ENCODE measurements at regions not wholly inside any gene's neighbourhood (a gene's known extent, or its start where the extent isn't known, plus 50 kb on each side); places are given as distances from the start of the nearest gene placed in this dataset.

DNA sequence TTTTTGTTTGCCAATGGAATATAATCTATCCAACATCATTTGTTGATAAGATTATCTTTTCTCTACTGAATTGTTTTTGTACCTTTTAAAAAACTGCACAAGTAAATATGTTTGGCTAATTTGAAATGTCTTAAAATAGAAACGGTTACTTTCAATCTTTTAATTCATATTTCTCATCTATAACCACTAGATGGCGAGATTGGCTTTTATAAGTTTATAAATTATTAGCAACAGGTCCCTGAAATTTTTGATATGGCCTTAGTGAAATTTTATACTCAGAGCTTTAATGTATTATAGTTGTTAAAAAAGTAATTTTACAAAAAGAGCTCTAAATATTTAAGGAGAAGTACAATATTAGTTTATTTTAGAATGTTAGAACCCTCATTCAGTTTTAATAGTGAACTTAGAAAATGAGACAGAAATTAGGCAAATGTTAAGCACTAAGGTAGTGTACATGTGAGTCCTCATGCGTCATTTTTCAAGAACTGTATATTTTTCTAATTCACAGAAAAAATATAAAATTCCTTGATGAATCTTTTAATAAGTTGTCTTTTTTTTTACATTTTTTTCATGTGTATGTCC, 592.5 kb downstream of the ARL4A start:
- ATAC-seq (no peak), DNase-seq (peak in 1 of 9 donors; percentile 6)
- H3K4me1 ChIP-seq (ENCODE audit: control insufficient read depth in 2 of 2, insufficient read depth in 2 of 2, low read length in 2 of 2): no peaks in the 10 kb centered on the region
- H3K27me3 Mint-ChIP-seq: peaks cover 0 to 15% (median 8%) of the 10 kb centered on the region in 5 donors
- H3K4me1 Mint-ChIP-seq: no peaks in the 10 kb centered on the region
- H3K27me3 ChIP-seq (ENCODE audit: control insufficient read depth in 2 of 2, insufficient read depth in 2 of 2, low read length in 2 of 2): no peaks in the 10 kb centered on the region
- H3K27ac ChIP-seq (ENCODE audit: low read depth, low read length): no peak overlapping the region
- H3K4me3 Mint-ChIP-seq: no peak overlapping the region
- no peaks in the 10 kb centered on the region for H3K9me3 ChIP-seq (ENCODE audit: control insufficient read depth in 2 of 3, low read length in 3 of 3)
- no peaks in the 10 kb centered on the region for H3K36me3 ChIP-seq (ENCODE audit: control insufficient read depth in 2 of 3, insufficient read depth in 3 of 3, low read length in 3 of 3)
- H3K36me3 Mint-ChIP-seq: no peaks in the 10 kb centered on the region
- no peak overlapping the region for H3K4me3 ChIP-seq (ENCODE audit: low read length)
- H3K9me3 Mint-ChIP-seq: no peaks in the 10 kb centered on the region
- intact Hi-C loops (cut with micrococcal nuclease): loop anchor here (1.0 to 10.0 kb wide), 4 partner anchors 445 to 1737 kb away; no protein-coding TSS in a partner anchor
- CTCF ChIA-PET: no interaction called here
- POLR2A ChIA-PET: no interaction called here
- H3K27ac Mint-ChIP-seq: no peak overlapping the region

DNA sequence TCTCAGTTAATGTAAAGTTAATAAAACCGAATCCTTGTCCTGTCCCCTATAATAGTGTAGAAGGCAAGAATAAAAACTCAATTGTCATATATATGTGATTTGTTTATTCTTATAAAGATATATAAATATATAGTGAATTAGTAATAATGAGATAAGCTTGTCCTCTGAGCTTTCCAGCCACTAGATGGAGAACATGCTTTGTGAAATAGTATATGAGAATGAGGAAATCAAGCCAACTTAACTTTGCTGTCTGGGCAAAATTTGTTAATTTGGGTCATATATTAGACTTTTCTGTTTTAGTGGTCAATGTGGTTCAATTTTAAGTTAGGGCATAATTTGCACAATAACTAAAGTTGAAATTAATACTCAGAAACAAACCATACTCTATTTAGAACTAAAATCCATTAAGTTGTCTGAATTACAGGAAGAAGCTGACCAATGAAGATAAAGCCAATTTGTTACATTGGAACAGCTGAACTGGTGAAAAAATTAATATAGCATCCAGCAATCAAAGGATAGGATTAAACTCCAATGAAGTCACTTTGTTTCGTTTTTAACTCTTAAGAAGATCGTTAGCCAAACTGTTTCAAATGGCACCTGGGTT, 595.0 kb downstream of the ARL4A start:
- intact Hi-C loops (cut with micrococcal nuclease): loop anchor here (5.0 to 10.0 kb wide), 2 partner anchors 442 to 1735 kb away; no protein-coding TSS in a partner anchor
- ChIA-PET POLR2A (no interaction called here), CTCF (no interaction called here)
- no peak overlapping the region for H3K27ac ChIP-seq (ENCODE audit: low read depth, low read length)
- no peaks in the 10 kb centered on the region for H3K4me1 Mint-ChIP-seq
- H3K4me1 ChIP-seq (ENCODE audit: control insufficient read depth in 2 of 2, insufficient read depth in 2 of 2, low read length in 2 of 2): no peaks in the 10 kb centered on the region
- H3K36me3 ChIP-seq (ENCODE audit: control insufficient read depth in 2 of 3, insufficient read depth in 3 of 3, low read length in 3 of 3): no peaks in the 10 kb centered on the region
- no peak overlapping the region for H3K27ac Mint-ChIP-seq
- H3K9me3 Mint-ChIP-seq: no peaks in the 10 kb centered on the region
- ATAC-seq: no peak
- H3K27me3 Mint-ChIP-seq: peaks cover 0 to 14% (median 4%) of the 10 kb centered on the region in 5 donors
- no peak for DNase-seq
- no peaks in the 10 kb centered on the region for H3K36me3 Mint-ChIP-seq
- no peak overlapping the region for H3K4me3 ChIP-seq (ENCODE audit: low read length)
- H3K9me3 ChIP-seq (ENCODE audit: control insufficient read depth in 2 of 3, low read length in 3 of 3): no peaks in the 10 kb centered on the region
- H3K4me3 Mint-ChIP-seq: no peak overlapping the region
- H3K27me3 ChIP-seq (ENCODE audit: control insufficient read depth in 2 of 2, insufficient read depth in 2 of 2, low read length in 2 of 2): no peaks in the 10 kb centered on the region

- Mint-ChIP-seq H3K4me3 (no peak overlapping the region), H3K9me3 (no peaks in the 10 kb centered on the region), H3K27me3 (peaks cover 0 to 8% (median 0%) of the 10 kb centered on the region in 5 donors), H3K27ac (no peak overlapping the region), H3K4me1 (no peaks in the 10 kb centered on the region), H3K36me3 (no peaks in the 10 kb centered on the region)
- Histone ChIP-seq H3K27ac (ENCODE audit: low read depth, low read length) (no peak overlapping the region), H3K4me1 (ENCODE audit: control insufficient read depth in 2 of 2, insufficient read depth in 2 of 2, low read length in 2 of 2) (no peaks in the 10 kb centered on the region), H3K4me3 (ENCODE audit: low read length) (no peak overlapping the region), H3K27me3 (ENCODE audit: control insufficient read depth in 2 of 2, insufficient read depth in 2 of 2, low read length in 2 of 2) (no peaks in the 10 kb centered on the region), H3K9me3 (ENCODE audit: control insufficient read depth in 2 of 3, low read length in 3 of 3) (no peaks in the 10 kb centered on the region), H3K36me3 (ENCODE audit: control insufficient read depth in 2 of 3, insufficient read depth in 3 of 3, low read length in 3 of 3) (no peaks in the 10 kb centered on the region)
- ChIA-PET POLR2A (no interaction called here), CTCF (no interaction called here)
- DNase-seq: no peak
- ATAC-seq: no peak
- intact Hi-C loops (cut with micrococcal nuclease): loop anchor here in 1 of 2 donors (10.0 kb wide), 1 partner anchor 438 kb away; no protein-coding TSS in a partner anchor
Measured at GRCh38 chr7:13286916-13287315, 599.5 kb downstream of the ARL4A start.

- Histone ChIP-seq H3K27me3 (ENCODE audit: control insufficient read depth in 2 of 2, insufficient read depth in 2 of 2, low read length in 2 of 2) (no peaks in the 10 kb centered on the region), H3K36me3 (ENCODE audit: control insufficient read depth in 2 of 3, insufficient read depth in 3 of 3, low read length in 3 of 3) (no peaks in the 10 kb centered on the region), H3K4me3 (ENCODE audit: low read length) (no peak overlapping the region), H3K9me3 (ENCODE audit: control insufficient read depth in 2 of 3, low read length in 3 of 3) (no peaks in the 10 kb centered on the region), H3K4me1 (ENCODE audit: control insufficient read depth in 2 of 2, insufficient read depth in 2 of 2, low read length in 2 of 2) (no peaks in the 10 kb centered on the region), H3K27ac (ENCODE audit: low read depth, low read length) (no peak overlapping the region)
- H3K27me3 Mint-ChIP-seq: peaks cover 0 to 8% (median 0%) of the 10 kb centered on the region in 5 donors
- no peaks in the 10 kb centered on the region for H3K9me3 Mint-ChIP-seq
- no peaks in the 10 kb centered on the region for H3K4me1 Mint-ChIP-seq
- no peaks in the 10 kb centered on the region for H3K36me3 Mint-ChIP-seq
- CTCF ChIA-PET: no interaction called here
- H3K4me3 Mint-ChIP-seq: no peak overlapping the region
- ATAC-seq (no peak), DNase-seq (no peak)
- H3K27ac Mint-ChIP-seq: no peak overlapping the region
- POLR2A ChIA-PET: no interaction called here
- intact Hi-C loops (cut with micrococcal nuclease): loop anchor here in 1 of 2 donors (10.0 kb wide), 1 partner anchor 436 kb away; no protein-coding TSS in a partner anchor
Measured at GRCh38 chr7:13288516-13288915, 601.1 kb downstream of the ARL4A start.

- POLR2A ChIA-PET: no interaction called here
- Histone ChIP-seq H3K4me3 (ENCODE audit: low read length) (no peak overlapping the region), H3K9me3 (ENCODE audit: control insufficient read depth in 2 of 3, low read length in 3 of 3) (no peaks in the 10 kb centered on the region), H3K36me3 (ENCODE audit: control insufficient read depth in 2 of 3, insufficient read depth in 3 of 3, low read length in 3 of 3) (no peaks in the 10 kb centered on the region), H3K27ac (ENCODE audit: low read depth, low read length) (no peak overlapping the region), H3K27me3 (ENCODE audit: control insufficient read depth in 2 of 2, insufficient read depth in 2 of 2, low read length in 2 of 2) (no peaks in the 10 kb centered on the region), H3K4me1 (ENCODE audit: control insufficient read depth in 2 of 2, insufficient read depth in 2 of 2, low read length in 2 of 2) (no peaks in the 10 kb centered on the region)
- Mint-ChIP-seq H3K36me3 (no peaks in the 10 kb centered on the region), H3K4me1 (no peaks in the 10 kb centered on the region), H3K27me3 (peaks cover 0 to 14% (median 0%) of the 10 kb centered on the region in 5 donors), H3K9me3 (no peaks in the 10 kb centered on the region), H3K27ac (no peak overlapping the region), H3K4me3 (no peak overlapping the region)
- intact Hi-C loops (cut with micrococcal nuclease): loop anchor here in 1 of 2 donors (10.0 kb wide), 1 partner anchor 454 kb away; no protein-coding TSS in a partner anchor
- CTCF ChIA-PET: no interaction called here
- DNase-seq: no peak
- ATAC-seq: no peak
Measured at GRCh38 chr7:13290975-13291374, 603.5 kb downstream of the ARL4A start.

DNA sequence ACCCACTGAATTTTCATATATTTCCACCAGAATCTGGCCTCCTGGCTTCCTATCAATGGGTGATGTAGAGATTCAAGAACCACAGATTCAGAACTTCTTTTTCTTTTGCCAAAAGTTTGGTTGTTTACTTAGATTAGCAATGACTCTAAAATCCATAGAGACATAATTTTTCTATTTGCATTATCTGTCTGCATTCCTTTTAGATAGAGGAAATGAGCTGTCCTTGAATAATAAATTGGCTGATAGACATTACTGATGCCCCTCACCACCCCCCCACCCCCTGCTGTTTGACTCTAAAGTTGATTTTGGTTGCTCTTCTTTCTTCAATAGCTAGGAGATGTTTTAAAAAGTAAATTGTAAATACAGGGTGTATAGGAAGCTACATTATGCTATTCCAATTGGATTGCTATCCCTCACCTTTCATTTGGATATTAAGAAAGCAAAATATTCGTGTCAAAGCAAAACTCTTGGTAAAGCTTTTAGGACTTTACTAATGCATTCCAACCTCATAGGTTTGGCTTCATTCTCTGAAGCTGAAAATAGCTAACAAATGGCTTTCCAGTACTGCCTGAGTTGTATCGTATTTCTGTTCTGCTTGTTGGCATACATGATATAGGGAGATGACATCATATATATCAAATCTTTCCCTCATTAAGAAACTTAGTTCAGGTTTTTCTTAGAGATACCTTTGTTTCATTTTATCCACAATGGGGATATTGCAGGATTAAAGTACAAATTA, 606.0 kb downstream of the ARL4A start:
- no peaks in the 10 kb centered on the region for H3K36me3 Mint-ChIP-seq
- H3K4me3 ChIP-seq (ENCODE audit: low read length): no peak overlapping the region
- no peaks in the 10 kb centered on the region for H3K9me3 ChIP-seq (ENCODE audit: control insufficient read depth in 2 of 3, low read length in 3 of 3)
- POLR2A ChIA-PET: no interaction called here
- no peaks in the 10 kb centered on the region for H3K36me3 ChIP-seq (ENCODE audit: control insufficient read depth in 2 of 3, insufficient read depth in 3 of 3, low read length in 3 of 3)
- no peak for DNase-seq
- H3K27me3 ChIP-seq (ENCODE audit: control insufficient read depth in 2 of 2, insufficient read depth in 2 of 2, low read length in 2 of 2): no peaks in the 10 kb centered on the region
- H3K9me3 Mint-ChIP-seq: no peaks in the 10 kb centered on the region
- H3K27ac ChIP-seq (ENCODE audit: low read depth, low read length): no peak overlapping the region
- intact Hi-C loops (cut with micrococcal nuclease): loop anchor here in 1 of 2 donors (10.0 kb wide), 1 partner anchor 451 kb away; no protein-coding TSS in a partner anchor
- H3K4me1 Mint-ChIP-seq: no peaks in the 10 kb centered on the region
- CTCF ChIA-PET: no interaction called here
- ATAC-seq: no peak
- H3K27ac Mint-ChIP-seq: no peak overlapping the region
- no peaks in the 10 kb centered on the region for H3K4me1 ChIP-seq (ENCODE audit: control insufficient read depth in 2 of 2, insufficient read depth in 2 of 2, low read length in 2 of 2)
- H3K27me3 Mint-ChIP-seq: peaks cover 0 to 15% (median 0%) of the 10 kb centered on the region in 5 donors
- no peak overlapping the region for H3K4me3 Mint-ChIP-seq
